ENCODE measurements at regions not wholly inside any gene's neighbourhood (a gene's known extent, or its start where the extent isn't known, plus 50 kb on each side); places are given as distances from the start of the nearest gene placed in this dataset.

- H2AFZ ChIP-seq (ENCODE audit: low read depth, low read length): no peak overlapping the region
- H3K36me3 ChIP-seq (ENCODE audit: control insufficient read depth in 1 of 2, insufficient read depth in 2 of 2, low read depth in 1 of 2, low read length in 2 of 2): no peaks in the 10 kb centered on the region
- H4K8ac ChIP-seq (ENCODE audit: low read length): no peak overlapping the region
- peaks cover 0 to 14% of the 10 kb centered on the region in 2 experiments for H3K27me3 ChIP-seq (ENCODE audit: control insufficient read depth in 1 of 2, insufficient read depth in 1 of 2, low read length in 2 of 2)
- H3K4ac ChIP-seq (ENCODE audit: low read depth in 1 of 2, low read length in 2 of 2): no peak overlapping the region
- no peak overlapping the region for H3K4me3 ChIP-seq (ENCODE audit: insufficient read depth in 1 of 2, low read depth in 1 of 2, low read length in 2 of 2)
- no peak overlapping the region for H3K9ac ChIP-seq (ENCODE audit: low read length)
- H3K18ac ChIP-seq (ENCODE audit: low read depth in 1 of 2, low read length in 2 of 2): no peak overlapping the region
- H4K91ac ChIP-seq (ENCODE audit: low read length): peak overlapping the region; percentile 32
- no peak overlapping the region for H3K4me2 ChIP-seq (ENCODE audit: low read length, poor library complexity, severe bottlenecking)
- no peak overlapping the region for H2BK12ac ChIP-seq (ENCODE audit: low read length in 2 of 2)
- no peak overlapping the region for H2BK5ac ChIP-seq (ENCODE audit: low read depth, low read length, poor library complexity, severe bottlenecking)
- peaks cover 1% of the 10 kb centered on the region for H3K9me3 ChIP-seq (ENCODE audit: control insufficient read depth, low read length)
- H3K27ac ChIP-seq (ENCODE audit: low read length, poor library complexity, severe bottlenecking): no peak overlapping the region
- H3K14ac ChIP-seq (ENCODE audit: low read length in 2 of 2): no peak overlapping the region
- H2BK15ac ChIP-seq (ENCODE audit: low read depth, poor library complexity, severe bottlenecking): no peak overlapping the region
- peaks cover 1% of the 10 kb centered on the region for H3K4me1 ChIP-seq (ENCODE audit: control insufficient read depth, insufficient read depth, low read depth, low read length)
- no peak overlapping the region for H2AK5ac ChIP-seq (ENCODE audit: low read length, severe bottlenecking)
- WGBS: 89% methylated on average over 15 of the region's 15 CpGs
- H3K79me1 ChIP-seq (replicated peaks; ENCODE audit: low read length, poor library complexity, severe bottlenecking): no peaks in the 10 kb centered on the region
- H2BK120ac ChIP-seq (ENCODE audit: low read depth, low read length): no peak overlapping the region
- DNase-seq: peak; percentile 15
- no peak overlapping the region for H3K23ac ChIP-seq (ENCODE audit: low read length in 2 of 2)
Observed at GRCh38 chr2:8567469-8568260, 114.2 kb upstream of the ID2 start.

GRCh38 chr2:8568543-8569302 lies 113.1 kb upstream of the ID2 start:
- H3K9me3 ChIP-seq (ENCODE audit: control insufficient read depth, low read length): no peaks in the 10 kb centered on the region
- peaks cover 4% of the 10 kb centered on the region for H3K4me1 ChIP-seq (ENCODE audit: control insufficient read depth, insufficient read depth, low read depth, low read length)
- WGBS: 91% methylated on average over 10 of the region's 12 CpGs
- no peak overlapping the region for H2BK15ac ChIP-seq (ENCODE audit: low read depth, poor library complexity, severe bottlenecking)
- H2BK120ac ChIP-seq (ENCODE audit: low read depth, low read length): no peak overlapping the region
- H3K18ac ChIP-seq (ENCODE audit: low read depth in 1 of 2, low read length in 2 of 2): no peak overlapping the region
- H3K4ac ChIP-seq (ENCODE audit: low read depth in 1 of 2, low read length in 2 of 2): no peak overlapping the region
- no peak overlapping the region for H3K14ac ChIP-seq (ENCODE audit: low read length in 2 of 2)
- H4K8ac ChIP-seq (ENCODE audit: low read length): no peak overlapping the region
- H2BK5ac ChIP-seq (ENCODE audit: low read depth, low read length, poor library complexity, severe bottlenecking): no peak overlapping the region
- no peak overlapping the region for H2AFZ ChIP-seq (ENCODE audit: low read depth, low read length)
- H3K23ac ChIP-seq (ENCODE audit: low read length in 2 of 2): no peak overlapping the region
- no peak overlapping the region for H3K4me2 ChIP-seq (ENCODE audit: low read length, poor library complexity, severe bottlenecking)
- H3K36me3 ChIP-seq (ENCODE audit: control insufficient read depth in 1 of 2, insufficient read depth in 2 of 2, low read depth in 1 of 2, low read length in 2 of 2): no peaks in the 10 kb centered on the region
- no peak overlapping the region for H4K91ac ChIP-seq (ENCODE audit: low read length)
- H3K79me1 ChIP-seq (replicated peaks; ENCODE audit: low read length, poor library complexity, severe bottlenecking): no peaks in the 10 kb centered on the region
- peaks cover 0 to 14% of the 10 kb centered on the region in 2 experiments for H3K27me3 ChIP-seq (ENCODE audit: control insufficient read depth in 1 of 2, insufficient read depth in 1 of 2, low read length in 2 of 2)
- H3K9ac ChIP-seq (ENCODE audit: low read length): no peak overlapping the region
- no peak overlapping the region for H3K4me3 ChIP-seq (ENCODE audit: insufficient read depth in 1 of 2, low read depth in 1 of 2, low read length in 2 of 2)
- no peak overlapping the region for H2BK12ac ChIP-seq (ENCODE audit: low read length in 2 of 2)
- H2AK5ac ChIP-seq (ENCODE audit: low read length, severe bottlenecking): no peak overlapping the region
- no peak for DNase-seq
- H3K27ac ChIP-seq (ENCODE audit: low read length, poor library complexity, severe bottlenecking): no peak overlapping the region

DNA sequence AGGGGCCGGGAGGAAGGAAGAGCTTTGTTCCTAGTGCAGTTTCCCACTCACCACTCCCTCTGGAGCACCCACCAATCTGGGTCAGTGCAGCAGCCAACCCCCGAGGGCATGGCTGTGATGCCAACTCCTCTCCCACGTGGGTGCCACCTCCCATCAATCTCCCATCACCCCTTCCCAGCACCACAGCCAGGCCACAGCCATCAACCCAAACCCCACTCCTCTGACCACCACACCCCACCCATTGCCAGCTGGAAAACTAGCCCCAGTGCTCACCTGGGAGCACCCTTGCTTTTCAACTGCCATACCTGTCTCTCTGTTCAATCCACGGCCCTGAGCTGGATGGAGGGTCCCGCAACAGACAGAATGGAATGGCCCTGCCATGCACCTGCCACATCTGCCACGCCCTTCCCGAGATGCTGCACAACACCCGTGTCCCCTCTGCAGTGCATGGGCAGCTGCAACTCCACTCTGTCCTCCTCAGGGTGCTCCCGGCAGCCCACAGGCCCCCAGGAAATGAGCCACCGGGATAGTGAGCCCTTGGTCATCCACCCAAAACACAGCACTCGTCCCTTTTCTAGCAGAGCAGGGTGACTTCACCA lies 112.4 kb upstream of the ID2 start:
- DNase-seq: no peak
- Histone ChIP-seq H2BK120ac (ENCODE audit: low read depth, low read length) (no peak overlapping the region), H3K36me3 (ENCODE audit: control insufficient read depth in 1 of 2, insufficient read depth in 2 of 2, low read depth in 1 of 2, low read length in 2 of 2) (no peaks in the 10 kb centered on the region), H4K91ac (ENCODE audit: low read length) (no peak overlapping the region), H3K27ac (ENCODE audit: low read length, poor library complexity, severe bottlenecking) (no peak overlapping the region), H3K23ac (ENCODE audit: low read length in 2 of 2) (no peak overlapping the region), H3K18ac (ENCODE audit: low read depth in 1 of 2, low read length in 2 of 2) (no peak overlapping the region), H2BK15ac (ENCODE audit: low read depth, poor library complexity, severe bottlenecking) (no peak overlapping the region), H2AK5ac (ENCODE audit: low read length, severe bottlenecking) (no peak overlapping the region), H2AFZ (ENCODE audit: low read depth, low read length) (peak overlapping the region; percentile 0), H2BK5ac (ENCODE audit: low read depth, low read length, poor library complexity, severe bottlenecking) (no peak overlapping the region), H3K9me3 (ENCODE audit: control insufficient read depth, low read length) (no peaks in the 10 kb centered on the region), H3K4me1 (ENCODE audit: control insufficient read depth, insufficient read depth, low read depth, low read length) (peaks cover 6% of the 10 kb centered on the region), H3K4me3 (ENCODE audit: insufficient read depth in 1 of 2, low read depth in 1 of 2, low read length in 2 of 2) (no peak overlapping the region), H3K27me3 (ENCODE audit: control insufficient read depth in 1 of 2, insufficient read depth in 1 of 2, low read length in 2 of 2) (peaks cover 0 to 14% of the 10 kb centered on the region in 2 experiments), H3K4ac (ENCODE audit: low read depth in 1 of 2, low read length in 2 of 2) (no peak overlapping the region), H3K14ac (ENCODE audit: low read length in 2 of 2) (no peak overlapping the region), H3K9ac (ENCODE audit: low read length) (no peak overlapping the region), H3K4me2 (ENCODE audit: low read length, poor library complexity, severe bottlenecking) (no peak overlapping the region), H4K8ac (ENCODE audit: low read length) (no peak overlapping the region), H3K79me1 (replicated peaks; ENCODE audit: low read length, poor library complexity, severe bottlenecking) (no peaks in the 10 kb centered on the region), H2BK12ac (ENCODE audit: low read length in 2 of 2) (no peak overlapping the region)
- 91% methylated on average over 9 of the region's 11 CpGs for WGBS

DNA sequence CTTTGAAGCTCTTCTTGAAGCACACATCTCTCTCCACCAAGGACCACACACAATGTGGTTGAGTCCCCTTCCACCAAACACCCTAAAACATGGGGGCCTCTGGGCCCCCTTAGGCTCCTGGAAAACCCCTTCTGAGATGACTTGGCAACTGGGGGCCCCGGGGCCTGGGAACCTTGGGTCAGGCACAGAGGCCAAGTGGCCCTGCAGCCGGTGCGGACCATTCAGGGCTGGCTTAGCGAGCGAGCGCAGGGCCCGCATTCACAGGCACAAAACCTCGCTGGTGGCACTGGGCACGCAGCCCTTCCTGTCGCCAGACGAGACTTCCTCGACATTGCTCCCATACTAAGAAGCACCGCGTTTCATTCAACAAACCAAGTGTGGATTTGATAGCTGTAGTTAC lies 111.2 kb upstream of the ID2 start:
- no peak overlapping the region for H2AFZ ChIP-seq (ENCODE audit: low read depth, low read length)
- no peak overlapping the region for H3K14ac ChIP-seq (ENCODE audit: low read length in 2 of 2)
- H2AK5ac ChIP-seq (ENCODE audit: low read length, severe bottlenecking): no peak overlapping the region
- H3K23ac ChIP-seq (ENCODE audit: low read length in 2 of 2): no peak overlapping the region
- H3K4me1 ChIP-seq (ENCODE audit: control insufficient read depth, insufficient read depth, low read depth, low read length): peaks cover 11% of the 10 kb centered on the region
- H2BK5ac ChIP-seq (ENCODE audit: low read depth, low read length, poor library complexity, severe bottlenecking): no peak overlapping the region
- H3K4me2 ChIP-seq (ENCODE audit: low read length, poor library complexity, severe bottlenecking): no peak overlapping the region
- no peak overlapping the region for H2BK120ac ChIP-seq (ENCODE audit: low read depth, low read length)
- DNase-seq: no peak
- no peak overlapping the region for H4K91ac ChIP-seq (ENCODE audit: low read length)
- H2BK15ac ChIP-seq (ENCODE audit: low read depth, poor library complexity, severe bottlenecking): no peak overlapping the region
- peaks cover 0 to 10% of the 10 kb centered on the region in 2 experiments for H3K27me3 ChIP-seq (ENCODE audit: control insufficient read depth in 1 of 2, insufficient read depth in 1 of 2, low read length in 2 of 2)
- H3K36me3 ChIP-seq (ENCODE audit: control insufficient read depth in 1 of 2, insufficient read depth in 2 of 2, low read depth in 1 of 2, low read length in 2 of 2): no peaks in the 10 kb centered on the region
- no peak overlapping the region for H3K9ac ChIP-seq (ENCODE audit: low read length)
- no peak overlapping the region for H3K4ac ChIP-seq (ENCODE audit: low read depth in 1 of 2, low read length in 2 of 2)
- no peak overlapping the region for H4K8ac ChIP-seq (ENCODE audit: low read length)
- H3K79me1 ChIP-seq (replicated peaks; ENCODE audit: low read length, poor library complexity, severe bottlenecking): no peaks in the 10 kb centered on the region
- no peak overlapping the region for H3K18ac ChIP-seq (ENCODE audit: low read depth in 1 of 2, low read length in 2 of 2)
- H3K4me3 ChIP-seq (ENCODE audit: insufficient read depth in 1 of 2, low read depth in 1 of 2, low read length in 2 of 2): no peak overlapping the region
- 98% methylated on average over 13 of the region's 14 CpGs for WGBS
- no peak overlapping the region for H2BK12ac ChIP-seq (ENCODE audit: low read length in 2 of 2)
- no peaks in the 10 kb centered on the region for H3K9me3 ChIP-seq (ENCODE audit: control insufficient read depth, low read length)
- no peak overlapping the region for H3K27ac ChIP-seq (ENCODE audit: low read length, poor library complexity, severe bottlenecking)

Data from mesenchymal stem cell (in vitro differentiated cells and primary cell).